Stomach (tissue), 8 donors: ENCODE measurements at regions not wholly inside any gene's neighbourhood (a gene's known extent, or its start where the extent isn't known, plus 50 kb on each side); places are given as distances from the start of the nearest gene placed in this dataset.
A peak's percentile ranks its signal among the peaks of the same experiment; 100 is the strongest.

Experiments
- DNase-seq, 2 donors: peaks; one replicate each; pipeline versions ENCODE4 v3.0.0 to v3.0.0-alpha.2; 2013 to 2019
- H3K27ac ChIP-seq, 5 donors: fragments of 200-600 bp in 4 of 5; sonication (generic) in 4 of 5; one replicate each; pipeline ENCODE4 v1.5.1; 2013 to 2019; ENCODE audit warnings: mild to moderate bottlenecking in 1 of 5, moderate library complexity in 1 of 5
- H3K27me3 ChIP-seq, 3 donors: fragments of 200-600 bp; sonication (generic); one replicate each; pipeline ENCODE4 v1.5.1; 2017 to 2019; ENCODE audit warnings: mixed run types in 1 of 3
- H3K36me3 ChIP-seq, 4 donors: fragments of 200-600 bp; sonication (generic); 1 replicate in 3 of 4; 2 replicates in 1 of 4; pipeline ENCODE4 v1.5.1; 2016 to 2019
- H3K4me1 ChIP-seq, 4 donors: fragments of 200-600 bp; sonication (generic); one replicate each; pipeline ENCODE4 v1.5.1; 2016 to 2019
- H3K4me3 ChIP-seq, 4 donors: fragments of 200-600 bp; sonication (generic) in 3 of 4; one replicate each; pipeline ENCODE4 v1.5.1; 2016 to 2019; ENCODE audit warnings: mild to moderate bottlenecking in 1 of 4
- H3K9me3 ChIP-seq, 4 donors: fragments of 200-600 bp; sonication (generic); one replicate each; pipeline ENCODE4 v1.5.1; 2016 to 2019
- EP300 ChIP-seq: sonication (generic); formaldehyde crosslinking; IDR thresholded peaks from one replicate; pipeline ENCODE4 v1.6.1; 2017; ENCODE audit warnings: antibody characterized with exemption
- POLR2A ChIP-seq, 4 donors: fragments of 450-650 bp; IDR thresholded peaks; one replicate each; pipeline ENCODE4 v1.6.1; 2016; ENCODE audit warnings: antibody characterized with exemption in 4 of 4, control low read depth in 2 of 4, mild to moderate bottlenecking in 1 of 4, moderate library complexity in 1 of 4
- POLR2AphosphoS5 ChIP-seq, 3 donors: sonication (generic); formaldehyde crosslinking; IDR thresholded peaks; one replicate each; pipeline ENCODE4 v1.6.1; 2016; ENCODE audit warnings: antibody characterized with exemption in 3 of 3
- WGBS, 5 donors: extraction: QIAGEN DNeasy Blood & Tissue Kit in 3 of 5; methylation state at CpG; one replicate each; pipeline versions ENCODE4 v1.1.5 to v1.1.7; 2013 to 2018; 5-methylcytosine and 5-hydroxymethylcytosine counted together
- intact Hi-C: fragments of 100-400 bp; cut with DNase I; formaldehyde crosslinking; loops from one replicate; pipeline ENCODE4 v1.15.1; 2023; ENCODE audit warnings: low total_unique reads
- TF ChIP-seq, protein P1 (sequence below), 7 experiments: fragments of 450-650 bp in 4 of 7; fragments of 200-600 bp in 3 of 7; sonication (generic) in 3 of 7; IDR thresholded peaks; one replicate each; pipeline ENCODE4 v1.5.1; 2016 to 2019; ENCODE audit warnings: antibody characterized with exemption in 7 of 7, control low read depth in 2 of 7, mild to moderate bottlenecking in 1 of 7
- donor health status: healthy with polysubstance abuse.
- donor health status: Bipolar disorder and iron deficiency.
- donor health status: healthy.

DNA sequence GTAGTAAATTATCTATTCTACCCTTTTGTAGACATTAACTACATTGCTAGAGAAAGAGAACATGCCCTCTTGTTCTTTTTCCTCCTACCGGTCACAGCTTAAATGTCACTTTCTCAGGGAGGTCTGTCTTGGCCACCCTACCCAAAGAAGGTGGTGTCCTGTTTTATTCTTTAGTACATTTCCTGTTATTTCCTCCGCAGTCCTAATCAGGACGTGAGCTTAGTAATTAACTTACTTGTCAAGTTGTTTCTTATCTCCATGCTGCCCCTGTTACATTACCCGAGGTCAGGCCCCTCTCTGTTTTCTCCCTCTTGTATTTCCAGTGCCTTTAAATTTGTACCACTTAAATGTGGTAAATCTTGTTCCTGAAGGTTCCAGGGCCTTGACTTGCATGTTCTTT, 73.7 kb upstream of the RMDN2 start:
- Histone ChIP-seq H3K4me3 (no peak overlapping the region), H3K4me1 (peaks cover 24 to 41% (median 32%) of the 10 kb centered on the region in 4 donors), H3K36me3 (no peaks in the 10 kb centered on the region), H3K27me3 (no peaks in the 10 kb centered on the region), H3K9me3 (no peaks in the 10 kb centered on the region), H3K27ac (peak overlapping the region in 4 of 5 donors; percentile 3 to 65 (median 46))
- 16 to 45% (median 21%) methylated on average over 4 of the region's 4 CpGs for WGBS, 5 donors
- TF ChIP-seq POLR2AphosphoS5 (IDR thresholded peaks at IDR 0.05) (no peak), EP300 (no peak), POLR2A (IDR thresholded peaks at IDR 0.05) (no peak)
- TF ChIP-seq, protein P1, sequence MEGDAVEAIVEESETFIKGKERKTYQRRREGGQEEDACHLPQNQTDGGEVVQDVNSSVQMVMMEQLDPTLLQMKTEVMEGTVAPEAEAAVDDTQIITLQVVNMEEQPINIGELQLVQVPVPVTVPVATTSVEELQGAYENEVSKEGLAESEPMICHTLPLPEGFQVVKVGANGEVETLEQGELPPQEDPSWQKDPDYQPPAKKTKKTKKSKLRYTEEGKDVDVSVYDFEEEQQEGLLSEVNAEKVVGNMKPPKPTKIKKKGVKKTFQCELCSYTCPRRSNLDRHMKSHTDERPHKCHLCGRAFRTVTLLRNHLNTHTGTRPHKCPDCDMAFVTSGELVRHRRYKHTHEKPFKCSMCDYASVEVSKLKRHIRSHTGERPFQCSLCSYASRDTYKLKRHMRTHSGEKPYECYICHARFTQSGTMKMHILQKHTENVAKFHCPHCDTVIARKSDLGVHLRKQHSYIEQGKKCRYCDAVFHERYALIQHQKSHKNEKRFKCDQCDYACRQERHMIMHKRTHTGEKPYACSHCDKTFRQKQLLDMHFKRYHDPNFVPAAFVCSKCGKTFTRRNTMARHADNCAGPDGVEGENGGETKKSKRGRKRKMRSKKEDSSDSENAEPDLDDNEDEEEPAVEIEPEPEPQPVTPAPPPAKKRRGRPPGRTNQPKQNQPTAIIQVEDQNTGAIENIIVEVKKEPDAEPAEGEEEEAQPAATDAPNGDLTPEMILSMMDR (IDR thresholded peaks at IDR 0.05): no peak
- intact Hi-C loops: no loop called here
- no peak for DNase-seq

GRCh38 chr2:37851828-37852584, 73.1 kb upstream of the RMDN2 start:
- H3K9me3 ChIP-seq: no peaks in the 10 kb centered on the region
- peak overlapping the region in 4 of 5 donors; percentile 3 to 65 (median 46) for H3K27ac ChIP-seq
- intact Hi-C loops: no loop called here
- H3K4me3 ChIP-seq: no peak overlapping the region
- no peaks in the 10 kb centered on the region for H3K27me3 ChIP-seq
- 50 to 64% (median 58%) methylated on average over 3 of the region's 3 CpGs for WGBS, 5 donors
- H3K36me3 ChIP-seq: no peaks in the 10 kb centered on the region
- no peak for TF ChIP-seq EP300
- no peak for TF ChIP-seq POLR2AphosphoS5 (IDR thresholded peaks at IDR 0.05)
- no peak for TF ChIP-seq POLR2A (IDR thresholded peaks at IDR 0.05)
- TF ChIP-seq, protein P1 (IDR thresholded peaks at IDR 0.05): no peak
- H3K4me1 ChIP-seq: peaks cover 24 to 47% (median 35%) of the 10 kb centered on the region in 4 donors
- no peak for DNase-seq

- no peaks in the 10 kb centered on the region for H3K27me3 ChIP-seq
- no peaks in the 10 kb centered on the region for H3K9me3 ChIP-seq
- H3K4me3 ChIP-seq: no peak overlapping the region
- intact Hi-C loops: no loop called here
- 96 to 100% (median 100%) methylated on average over 1 of the region's 1 CpG for WGBS, 5 donors
- no peaks in the 10 kb centered on the region for H3K36me3 ChIP-seq
- peak overlapping the region in 2 of 5 donors; percentile 3 to 31 for H3K27ac ChIP-seq
- TF ChIP-seq POLR2A (IDR thresholded peaks at IDR 0.05): no peak
- TF ChIP-seq EP300: no peak
- no peak for TF ChIP-seq POLR2AphosphoS5 (IDR thresholded peaks at IDR 0.05)
- TF ChIP-seq, protein P1 (IDR thresholded peaks at IDR 0.05): no peak
- peaks cover 24 to 50% (median 36%) of the 10 kb centered on the region in 4 donors for H3K4me1 ChIP-seq
- DNase-seq: no peak
These were observed 72.5 kb upstream of the RMDN2 start for GRCh38 chr2:37852585-37853014.

- Histone ChIP-seq H3K27ac (peak overlapping the region in 4 of 5 donors; percentile 59 to 85 (median 67)), H3K9me3 (peaks cover 6 to 9% (median 9%) of the 10 kb centered on the region in 4 donors), H3K4me1 (peaks cover 24 to 58% (median 43%) of the 10 kb centered on the region in 4 donors), H3K36me3 (no peaks in the 10 kb centered on the region), H3K27me3 (no peaks in the 10 kb centered on the region), H3K4me3 (no peak overlapping the region)
- no peak for DNase-seq
- WGBS, 5 donors: 69 to 79% (median 78%) methylated on average over 7 of the region's 7 CpGs
- intact Hi-C loops: no loop called here
- TF ChIP-seq, protein P1 (IDR thresholded peaks at IDR 0.05): no peak
- TF ChIP-seq POLR2A (IDR thresholded peaks at IDR 0.05) (no peak), EP300 (no peak), POLR2AphosphoS5 (IDR thresholded peaks at IDR 0.05) (no peak)
These were observed 70.3 kb upstream of the RMDN2 start for GRCh38 chr2:37854676-37855282.
